CD4-positive, alpha-beta T cell treated with Interleukin-15 for 1 hour (primary cell): ENCODE measurements at regions not wholly inside any gene's neighbourhood (a gene's known extent, or its start where the extent isn't known, plus 50 kb on each side); places are given as distances from the start of the nearest gene placed in this dataset.

Experiments used
- DNase-seq: peaks from one replicate; pipeline ENCODE4 v3.0.0-alpha.2; 2020

DNA sequence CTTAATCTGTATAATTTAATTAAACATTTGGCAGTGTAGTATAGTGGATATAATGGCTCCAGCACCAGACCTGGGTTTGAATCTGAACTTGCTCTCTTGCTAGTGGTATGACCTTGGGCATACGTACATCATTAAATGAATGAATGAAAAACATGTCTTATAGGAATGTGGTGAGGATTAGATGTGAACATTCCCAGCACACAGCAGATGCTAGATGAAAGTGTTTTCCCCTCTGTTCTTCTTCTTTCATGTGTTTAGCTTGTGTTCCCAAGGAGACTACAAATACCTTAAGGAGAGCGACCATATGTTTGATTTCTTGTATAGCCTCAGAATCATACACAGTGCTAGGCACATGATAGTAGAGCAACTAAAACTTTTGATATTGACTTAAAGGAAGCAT is 56.5 kb downstream of the CT47B1 start:
- DNase-seq = no peak

DNA sequence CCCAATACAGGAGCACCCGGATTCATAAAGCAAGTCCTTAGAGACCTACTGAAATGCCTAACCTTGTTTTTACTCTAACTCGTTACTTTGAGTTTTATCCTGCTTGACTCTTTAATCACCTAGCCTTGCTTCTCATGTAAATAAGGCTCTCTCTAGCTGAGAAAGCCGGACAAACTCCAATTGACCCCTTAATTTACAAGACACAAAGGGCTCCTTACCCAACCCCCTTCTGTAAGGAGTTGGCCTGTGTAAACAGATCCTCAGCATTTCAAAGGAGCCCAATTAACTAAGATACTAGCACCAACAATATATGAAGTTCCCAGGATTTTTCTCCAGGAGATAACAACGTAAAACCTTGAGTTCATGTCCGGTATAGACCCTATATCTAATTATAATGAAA is 61.7 kb downstream of the CT47B1 start:
- DNase-seq = no peak

DNA sequence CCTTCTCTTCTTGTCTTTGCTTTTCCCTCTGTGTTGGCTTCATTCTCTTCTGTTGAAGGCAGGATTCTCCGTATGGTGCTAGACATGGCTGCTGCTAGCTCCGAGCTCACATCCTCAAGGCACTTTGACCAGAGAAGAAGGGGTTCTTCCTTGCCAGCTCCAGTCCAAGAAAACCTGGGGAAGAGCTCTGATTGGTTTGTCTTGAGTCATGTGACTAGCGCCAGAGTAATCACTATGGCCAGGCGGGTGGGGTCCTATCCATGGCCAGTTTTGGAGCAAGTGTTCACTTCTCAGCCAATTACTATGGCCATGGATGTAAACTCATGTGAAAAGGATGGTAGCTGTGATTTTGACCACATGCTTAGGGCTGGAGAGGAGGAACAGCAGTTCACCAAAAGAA is 74.2 kb downstream of the CT47B1 start:
- DNase-seq = no peak

DNA sequence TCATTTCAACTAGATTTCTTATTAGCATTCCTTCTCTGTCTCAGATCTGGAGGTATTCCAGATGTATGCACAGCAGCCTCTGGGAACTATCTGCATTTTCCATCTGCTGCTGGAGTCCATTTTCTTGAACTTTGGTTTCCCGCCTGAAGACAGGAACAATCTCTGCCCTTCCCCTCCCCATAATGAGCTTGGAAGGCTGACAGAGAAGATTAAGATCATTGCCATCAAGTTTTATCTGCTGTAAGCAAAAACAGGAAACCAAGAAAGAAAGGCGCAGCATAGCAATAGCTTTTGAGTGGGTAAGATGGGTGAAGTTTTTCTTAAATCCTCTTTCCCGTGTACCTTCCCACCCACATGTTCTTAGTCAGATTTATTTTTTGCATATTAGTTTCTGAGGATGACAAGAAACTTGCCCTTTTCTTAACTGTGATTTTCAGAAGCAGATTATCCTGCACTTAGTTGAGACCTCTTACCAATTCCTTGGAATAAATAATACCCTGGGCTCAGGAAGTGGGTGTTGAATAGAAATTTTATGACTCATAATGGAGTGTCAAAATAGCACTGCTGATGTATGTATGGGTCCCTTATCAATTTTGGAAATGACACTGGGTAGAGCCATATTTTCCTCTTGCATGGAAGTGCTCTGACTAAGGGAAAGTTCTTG is 78.3 kb downstream of the CT47B1 start:
- DNase-seq = no peak

DNA sequence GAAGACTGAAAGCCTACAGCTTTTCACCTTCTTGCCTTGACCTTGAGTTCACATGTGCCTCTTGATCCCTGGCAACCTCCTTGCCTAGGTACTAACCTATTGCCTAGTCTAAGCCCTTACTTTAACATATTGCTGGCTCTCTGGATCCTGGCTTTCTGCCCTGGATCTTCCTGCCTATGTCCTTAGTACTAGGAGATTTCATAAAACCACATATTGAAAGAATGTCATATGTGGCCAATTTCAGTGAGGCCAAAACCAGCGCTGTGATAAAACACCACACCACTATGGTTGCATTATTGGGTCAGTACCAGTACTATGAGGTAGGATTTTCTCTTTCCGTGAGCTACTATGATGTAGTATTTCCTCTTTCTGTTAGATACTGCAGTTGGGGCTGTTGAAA is 80.4 kb downstream of the CT47B1 start:
- DNase-seq = no peak

DNA sequence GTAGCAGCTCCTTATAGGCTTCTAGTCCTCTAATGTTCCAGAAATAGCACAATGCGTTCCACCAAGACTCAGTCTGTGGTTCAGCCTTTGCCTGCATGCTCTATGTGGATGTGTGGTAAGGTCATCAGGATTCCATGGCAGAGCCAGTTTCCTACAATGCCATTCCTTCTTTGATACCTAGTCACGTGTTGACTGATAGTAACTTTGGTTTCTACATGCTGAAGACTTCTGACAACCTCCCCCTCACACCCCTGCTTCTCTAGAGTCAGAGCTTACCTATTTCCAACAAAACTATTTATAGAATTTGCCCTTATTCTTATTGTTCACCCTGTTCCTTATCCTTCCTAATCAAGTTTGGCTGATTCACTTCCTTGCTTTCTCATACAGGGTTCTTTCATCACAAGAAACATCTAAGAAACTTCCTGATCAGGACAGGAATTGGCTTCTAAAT is 81.1 kb downstream of the CT47B1 start:
- no peak for DNase-seq

DNA sequence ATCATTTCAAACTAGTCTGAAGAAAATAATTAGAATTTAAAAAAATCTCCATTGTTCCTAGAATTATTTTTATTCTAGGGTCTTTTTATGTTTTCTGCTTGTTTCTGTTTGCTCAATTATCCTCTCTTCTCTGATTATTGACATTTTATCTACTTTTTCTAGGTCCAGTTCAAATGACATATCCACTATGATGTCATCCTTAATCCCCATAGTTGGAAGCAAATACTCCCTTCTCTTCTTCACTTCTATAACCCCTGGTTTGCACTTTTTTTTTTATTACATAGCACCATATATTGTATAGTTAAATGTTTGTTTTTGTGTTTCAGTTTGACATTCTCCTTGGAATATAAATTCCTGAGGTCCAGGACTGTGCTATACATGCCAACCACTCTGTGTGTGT is 82.6 kb downstream of the CT47B1 start:
- DNase-seq = no peak

DNA sequence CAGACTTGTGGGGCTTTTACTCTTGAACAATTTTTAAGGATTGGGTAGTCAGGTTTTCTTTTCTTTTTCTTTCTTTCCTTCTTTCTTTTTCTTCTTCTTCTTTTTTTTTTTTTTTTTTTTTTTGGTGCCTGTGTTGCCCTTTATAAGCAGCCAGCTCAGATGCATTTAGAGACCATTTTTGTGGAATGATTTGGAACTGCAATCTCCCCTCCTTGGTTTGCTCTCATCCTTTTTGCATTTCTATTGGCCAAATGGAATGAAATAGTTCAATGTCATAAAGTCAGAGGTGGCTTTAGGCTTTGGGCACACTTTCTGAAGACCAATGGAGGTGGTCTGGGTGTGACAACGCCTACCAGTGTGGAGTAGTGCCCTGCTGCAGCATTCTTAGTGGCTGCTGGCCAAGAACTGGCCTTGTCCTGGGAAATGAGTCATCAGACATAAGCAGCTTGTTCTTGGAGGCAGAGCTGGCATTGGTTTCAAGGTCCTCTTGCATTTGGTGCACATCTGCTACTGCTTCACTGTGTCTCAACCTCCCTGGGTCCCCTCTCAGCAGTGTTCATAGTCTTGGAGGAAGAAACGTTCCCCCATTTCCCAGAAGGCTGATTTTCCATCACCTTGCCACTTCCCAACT is 84.5 kb downstream of the CT47B1 start:
- no peak for DNase-seq

DNA sequence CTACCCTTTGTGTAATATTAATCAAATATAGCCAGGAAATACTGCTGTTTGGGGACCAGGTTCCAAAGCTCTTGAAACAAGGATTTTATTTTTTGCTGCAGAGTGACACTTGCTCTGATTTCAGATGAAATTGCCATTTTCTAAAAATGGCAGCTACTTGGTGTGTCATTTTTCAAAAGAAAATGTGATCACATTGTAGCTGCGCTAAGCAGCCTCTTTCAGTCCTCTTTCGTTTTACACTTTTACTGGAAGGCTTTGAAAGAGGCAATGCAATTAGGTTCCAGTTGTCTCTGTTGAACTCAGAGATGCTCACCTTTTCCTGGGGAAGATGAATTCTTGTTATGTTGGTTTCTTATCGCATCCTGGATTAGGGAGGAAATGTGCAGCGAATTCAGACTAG is 85.1 kb downstream of the CT47B1 start:
- no peak for DNase-seq

DNA sequence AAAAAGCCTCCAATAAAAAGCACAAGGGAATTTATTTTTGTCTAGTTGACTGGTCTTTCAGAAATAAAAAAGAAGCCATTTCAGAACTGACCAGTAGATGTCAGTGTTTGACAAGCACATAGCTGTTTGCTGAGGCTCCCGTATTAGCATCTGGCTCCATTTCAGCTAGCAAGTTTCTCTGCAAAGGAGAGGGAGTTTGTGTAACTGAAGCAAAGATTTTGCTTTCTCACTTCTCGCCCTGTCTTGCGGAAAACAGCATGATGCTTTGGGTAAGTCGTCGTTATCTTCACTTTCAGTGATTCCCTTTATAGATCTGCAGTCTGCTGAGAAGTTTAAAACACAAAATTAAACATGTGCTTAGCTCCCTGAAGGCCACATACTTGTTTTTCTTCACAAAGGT is 85.5 kb downstream of the CT47B1 start:
- no peak for DNase-seq

DNA sequence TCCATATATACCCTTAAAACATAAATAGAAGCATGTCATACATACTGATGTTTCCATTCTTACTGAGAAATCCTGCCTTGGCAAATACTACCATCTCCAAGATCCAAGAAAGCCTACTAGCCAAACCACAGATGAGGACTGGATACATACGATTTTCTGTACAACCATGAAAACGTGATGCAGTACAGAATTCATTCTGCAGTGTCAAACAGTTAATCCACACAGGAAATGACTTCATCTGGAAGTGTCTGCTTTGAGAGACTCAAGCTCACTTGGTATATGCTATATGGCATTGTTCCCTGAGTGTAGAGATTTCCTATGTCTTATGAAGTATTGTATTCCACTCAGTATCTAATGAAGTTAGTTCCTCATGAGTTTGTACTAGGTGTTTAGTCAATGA is 94.3 kb downstream of the CT47B1 start:
- DNase-seq = no peak

DNA sequence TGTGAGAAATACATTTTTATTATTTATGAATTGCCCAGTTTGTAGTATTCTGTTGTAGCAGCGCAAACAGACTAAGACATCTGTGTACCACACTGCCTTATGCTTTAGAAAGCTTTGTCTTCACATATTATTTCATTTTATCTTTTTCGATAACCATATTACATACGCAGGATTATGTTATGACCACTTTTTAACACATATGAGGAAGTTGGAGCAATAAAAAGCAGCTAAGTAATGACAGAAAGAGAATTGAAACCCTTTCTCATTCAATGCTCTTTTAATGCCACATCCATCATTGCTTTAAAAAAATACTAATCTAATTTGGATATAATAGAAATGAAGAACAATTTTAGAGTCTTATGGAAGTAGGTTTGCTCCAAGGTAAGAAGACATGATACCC is 99.7 kb downstream of the CT47B1 start:
- DNase-seq = no peak

DNA sequence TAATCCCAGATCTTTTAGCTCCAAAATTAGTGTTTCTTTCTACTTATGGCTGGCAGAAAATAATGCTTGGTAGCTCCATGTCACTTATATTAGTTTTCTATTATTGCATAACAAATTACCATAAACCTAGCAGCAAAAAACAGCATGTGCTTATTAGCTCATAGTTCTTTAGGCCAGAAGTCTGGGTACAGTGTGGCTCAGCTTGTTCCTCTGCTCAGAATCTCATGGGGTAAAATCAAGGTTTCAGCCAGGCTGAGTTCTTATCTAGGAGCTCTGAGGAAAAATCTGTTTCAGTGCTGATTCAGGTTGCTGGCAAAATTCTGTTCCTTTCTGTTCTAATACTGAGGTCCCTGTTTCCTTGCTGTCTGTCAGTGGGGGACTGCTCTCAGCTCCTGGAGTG is 101.1 kb downstream of the CT47B1 start:
- no peak for DNase-seq

DNA sequence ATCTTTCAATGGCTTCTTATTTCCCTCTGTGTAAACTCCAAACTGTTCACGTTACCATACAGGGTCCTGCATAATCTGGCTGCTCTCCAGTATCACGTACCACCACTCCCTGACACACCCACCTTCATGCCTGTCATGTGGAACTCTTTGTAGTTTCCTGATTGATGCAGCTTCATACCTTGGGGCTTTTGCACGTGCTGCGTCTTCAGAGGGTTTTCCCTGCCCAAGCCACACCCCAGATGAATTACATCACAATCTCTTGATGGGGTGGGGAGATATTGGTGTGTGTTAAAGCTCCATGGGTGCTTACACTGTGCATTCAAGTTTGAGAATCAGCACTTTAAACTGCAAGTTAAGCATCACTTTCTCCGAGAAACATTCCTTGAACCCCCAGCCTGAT is 101.9 kb downstream of the CT47B1 start:
- DNase-seq = no peak

DNA sequence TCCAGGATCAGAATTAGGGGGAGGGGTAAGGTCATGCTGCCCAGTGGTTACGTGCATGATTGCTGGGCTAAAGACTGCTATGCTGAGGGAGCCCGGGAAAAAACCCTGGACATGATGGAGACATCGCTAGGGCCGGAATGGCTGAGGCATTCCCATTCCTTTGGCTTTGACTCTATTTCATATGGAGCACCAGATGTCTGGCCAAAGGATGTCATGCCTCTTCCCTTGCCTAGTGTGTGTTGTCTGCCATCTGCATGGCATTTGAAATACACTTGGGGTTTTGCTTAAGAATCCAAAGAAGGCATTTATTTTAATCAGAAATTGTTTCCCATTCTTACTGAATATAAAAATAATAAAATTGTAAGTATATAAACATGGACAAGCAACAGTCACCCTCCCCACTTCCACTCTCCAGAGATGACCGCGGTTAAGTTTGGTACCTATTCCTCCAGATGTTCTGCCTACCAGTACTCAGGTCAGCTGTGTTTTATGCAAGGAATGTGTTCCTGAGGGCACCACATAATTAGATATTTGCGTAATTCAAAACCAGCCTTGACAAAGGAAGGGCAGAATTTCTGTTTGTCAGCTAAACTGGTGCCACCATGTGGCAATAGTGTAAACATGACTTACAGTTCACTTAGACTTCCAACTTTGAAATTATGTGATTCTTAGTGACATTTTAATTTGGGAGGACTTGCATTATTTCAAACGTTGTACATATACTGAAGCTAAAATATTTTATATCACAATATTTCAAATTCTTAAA is 105.9 kb downstream of the CT47B1 start:
- DNase-seq = no peak

DNA sequence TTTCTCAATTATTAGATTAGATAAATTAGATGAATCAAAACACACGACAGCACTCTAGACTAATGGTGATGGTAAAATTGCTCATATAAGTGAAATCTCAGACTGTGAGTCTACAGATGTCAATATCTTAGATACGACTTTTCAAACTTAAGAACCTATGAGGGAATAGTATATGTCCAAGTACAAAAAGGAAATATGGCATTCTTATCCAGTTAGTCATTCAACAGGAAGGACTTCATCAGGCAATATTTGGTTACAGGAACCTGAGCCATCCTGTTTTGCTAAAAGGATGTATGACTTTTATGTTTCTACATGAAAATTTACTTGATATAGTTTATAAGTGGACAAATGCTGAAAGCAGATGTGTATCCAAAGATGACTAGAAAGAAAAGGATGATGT is 107.0 kb downstream of the CT47B1 start:
- DNase-seq = no peak

DNA sequence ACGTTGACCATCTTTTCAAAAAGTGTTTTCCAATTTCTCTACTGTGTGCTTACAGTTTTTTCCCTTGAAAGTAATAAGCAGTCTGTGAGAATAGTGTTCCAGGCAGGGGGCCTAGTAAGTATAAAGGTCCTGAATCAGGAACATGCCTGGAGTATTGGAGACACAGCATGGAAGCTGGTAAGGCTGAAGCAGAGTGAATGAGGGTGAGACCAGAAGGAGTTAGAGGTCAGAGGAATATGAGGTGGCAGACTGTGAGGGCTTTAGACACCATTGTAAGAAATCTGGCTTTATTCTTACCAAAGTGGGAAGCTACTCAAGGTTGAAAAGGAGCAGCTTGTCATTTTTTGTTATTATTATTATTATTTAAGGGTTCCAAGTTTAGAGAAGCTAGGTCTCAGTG is 107.4 kb downstream of the CT47B1 start:
- DNase-seq = no peak

DNA sequence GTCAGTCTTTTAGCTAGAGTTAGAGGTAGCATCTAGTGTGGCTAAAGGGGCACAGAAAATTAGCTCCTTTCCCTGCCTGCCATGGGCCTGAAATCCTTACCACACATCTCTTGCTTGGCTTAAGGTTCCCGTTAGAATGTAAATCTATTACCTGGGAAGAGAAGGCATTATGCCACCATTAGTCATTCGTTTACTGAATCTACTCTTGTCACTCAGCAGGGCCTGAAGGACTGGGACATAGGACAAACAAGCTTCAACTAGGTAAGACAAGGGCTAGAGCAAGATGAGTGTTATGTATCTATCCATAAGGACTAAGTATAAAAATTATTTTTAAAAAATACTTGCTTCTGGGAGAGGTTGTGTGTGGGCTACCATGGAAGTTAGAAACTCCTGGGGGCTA is 112.4 kb downstream of the CT47B1 start:
- no peak for DNase-seq

DNA sequence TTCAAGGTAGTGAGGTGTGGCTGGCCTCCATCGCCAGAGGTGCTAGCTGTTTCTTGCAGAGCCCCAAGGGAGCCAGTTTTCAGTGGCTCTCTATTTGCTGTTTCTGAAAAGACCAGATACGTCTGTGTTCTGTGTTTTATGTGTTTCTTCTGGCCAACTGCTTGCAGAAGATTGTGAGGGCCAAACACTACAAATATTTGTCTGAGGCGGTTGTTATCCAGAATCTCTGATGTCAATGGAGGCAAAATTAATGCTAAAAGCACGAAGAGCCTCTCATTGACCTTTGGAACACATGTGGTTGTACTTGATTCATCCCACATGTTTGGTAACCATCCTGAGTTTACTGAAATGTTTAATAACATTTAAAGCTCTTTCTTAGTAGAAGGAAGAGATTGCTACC is 113.9 kb downstream of the CT47B1 start:
- DNase-seq = no peak

DNA sequence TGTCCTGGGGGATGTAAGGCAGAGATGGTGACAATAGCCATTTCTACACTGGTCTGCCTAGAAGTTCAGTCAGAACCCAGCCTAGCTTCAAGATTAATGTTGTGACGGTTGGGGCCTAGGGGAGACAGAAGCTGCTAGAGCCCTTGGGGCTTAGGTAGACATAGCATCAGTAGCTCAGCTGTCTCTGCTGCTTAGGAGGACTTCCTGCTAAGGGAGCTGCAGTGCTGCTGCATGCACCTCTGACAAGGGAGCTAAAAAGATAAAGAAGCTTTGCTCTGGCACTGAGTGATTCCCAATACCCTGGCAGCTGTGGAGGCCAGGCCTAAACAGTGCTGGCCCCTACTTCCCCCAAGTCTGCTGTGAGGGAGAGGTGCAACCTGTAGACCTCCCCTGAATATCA is 116.0 kb downstream of the CT47B1 start:
- DNase-seq = no peak

DNA sequence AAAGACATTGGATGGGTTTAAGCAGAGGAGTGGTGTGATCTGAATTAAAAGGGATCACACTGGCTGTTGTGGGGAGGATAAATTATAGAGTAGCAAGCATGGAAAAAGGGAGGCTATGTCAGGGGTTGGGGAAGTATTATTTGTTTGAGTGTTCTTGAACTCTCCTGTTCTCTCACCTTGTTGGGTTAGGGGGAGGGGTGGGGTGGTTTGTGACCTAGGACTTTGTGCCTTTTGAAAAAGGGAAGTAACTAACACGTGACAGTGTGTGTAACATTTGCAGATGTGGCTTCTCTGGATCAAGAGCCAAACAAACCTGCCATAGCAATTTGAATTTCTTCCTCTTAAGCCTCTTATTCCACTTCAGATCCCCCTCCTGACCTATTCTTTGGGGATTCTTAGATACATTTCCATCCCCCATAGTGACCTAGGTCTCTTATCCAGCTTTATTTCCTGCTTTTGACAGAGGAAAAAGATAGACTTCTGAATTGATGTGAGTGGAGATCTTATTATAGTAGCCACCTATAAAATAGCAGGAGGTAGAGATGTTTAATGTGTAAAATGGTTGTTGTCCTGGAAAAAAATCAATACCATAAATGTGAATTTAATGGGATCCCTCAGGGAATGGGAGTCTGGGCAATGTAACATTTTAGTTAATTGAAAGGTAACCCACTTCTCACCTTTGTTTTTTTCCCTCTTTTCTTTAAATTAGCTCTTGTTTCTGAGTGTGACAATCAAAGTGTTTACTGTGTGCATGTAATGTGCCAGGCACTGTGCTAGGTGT is 120.4 kb downstream of the CT47B1 start:
- DNase-seq = peak; percentile 57

DNA sequence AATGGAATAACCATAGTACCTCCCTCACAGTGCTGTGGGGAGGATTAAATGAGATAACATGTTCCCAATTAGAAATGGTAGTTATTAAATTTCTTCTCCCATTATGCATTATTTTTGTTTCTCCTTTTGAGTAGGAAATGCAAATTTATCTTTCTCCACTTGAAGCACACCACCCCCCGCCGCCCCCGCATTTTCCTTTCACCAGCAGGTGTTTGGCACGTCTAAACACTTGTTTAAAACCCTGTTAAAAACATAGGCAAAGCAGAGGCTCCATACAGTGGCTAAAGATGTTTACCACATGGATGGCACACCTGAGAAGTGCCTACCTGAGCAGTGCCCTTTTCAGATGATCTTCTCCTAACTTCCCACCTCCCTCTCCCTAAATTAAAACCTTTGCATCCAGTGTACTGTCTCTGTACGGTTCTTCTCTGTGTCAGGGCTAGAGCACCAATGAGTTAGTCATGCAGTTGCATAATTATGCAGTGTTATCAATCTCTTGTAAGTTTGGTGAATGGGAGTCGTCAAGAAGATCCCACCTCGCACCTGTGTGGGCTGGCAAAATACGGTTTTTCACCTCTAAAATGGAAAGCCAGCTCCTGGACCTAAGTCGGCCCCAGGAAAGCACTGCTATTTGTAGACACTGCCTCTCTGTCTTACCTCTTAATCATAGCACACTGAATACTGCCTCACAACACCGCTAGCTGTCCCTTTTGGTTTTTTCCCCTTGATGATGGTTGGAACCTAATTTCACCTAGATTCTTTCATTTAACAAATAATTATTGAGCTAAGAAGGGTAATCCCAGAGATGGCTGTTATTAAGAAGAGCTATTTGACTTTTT is 122.0 kb downstream of the CT47B1 start:
- no peak for DNase-seq
